SK-N-SH treated with all-trans-retinoic acid at 6 μM for 48 hours (cell line): ENCODE measurements at regions not wholly inside any gene's neighbourhood (a gene's known extent, or its start where the extent isn't known, plus 50 kb on each side); places are given as distances from the start of the nearest gene placed in this dataset.
"Not testable (repeated sequence)": the region's sequence is repeated elsewhere in the genome, so short reads cannot be mapped to it uniquely, and the experiment has no call there.

ENCODE experiments used
- RARB ChIP-seq: fragments of 250-450 bp; sonication (Bioruptor Pico); IDR thresholded peaks from 2 replicates; pipeline ENCODE4 v1.8.0; 2021; ENCODE audit warnings: mild to moderate bottlenecking, moderate library complexity
- TCF4 ChIP-seq: fragments of 250-450 bp; sonication (Bioruptor Pico); IDR thresholded peaks from 2 replicates; pipeline ENCODE4 v1.8.0; 2021; ENCODE audit warnings: mild to moderate bottlenecking, moderate library complexity, borderline replicate concordance
- ZNF8 ChIP-seq: fragments of 450-650 bp; formaldehyde crosslinking; IDR thresholded peaks from 2 replicates; pipeline ENCODE4 v1.5.0; 2020; ENCODE audit warnings: mild to moderate bottlenecking, moderate library complexity

DNA sequence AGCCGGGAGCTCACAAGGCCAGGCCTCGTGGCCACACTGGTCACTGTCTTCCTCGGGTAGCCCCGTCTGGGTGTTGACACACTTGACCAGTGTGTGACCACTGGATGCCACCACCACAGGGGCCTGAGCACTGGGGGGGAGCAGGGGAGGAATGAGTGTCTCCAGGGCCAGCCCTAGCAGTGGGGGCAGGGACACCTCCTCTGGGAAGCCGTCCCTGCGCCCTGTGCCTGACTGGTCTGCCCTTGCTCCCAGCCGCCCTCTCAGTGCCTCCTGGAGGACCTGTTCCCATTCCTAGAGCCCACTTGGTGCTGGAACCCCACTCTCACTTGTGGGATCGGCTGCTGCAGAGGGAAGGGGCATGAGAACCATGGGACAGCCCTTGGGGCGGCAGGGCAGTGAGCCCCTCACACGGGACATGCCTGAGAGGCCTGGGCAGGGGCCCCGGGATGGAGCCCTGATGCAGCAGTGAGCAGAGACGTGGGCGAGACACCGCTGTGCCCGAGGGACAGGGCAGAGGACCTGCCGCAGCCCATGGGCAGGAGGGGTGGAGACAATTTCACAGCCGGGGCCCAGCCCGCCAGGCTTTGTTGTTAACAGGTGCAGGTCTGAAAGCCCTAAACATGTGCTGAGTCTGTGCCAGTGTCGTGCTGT lies 121.7 kb upstream of the AKAP13 start:
- not testable (repeated sequence) for TF ChIP-seq TCF4; ZNF8 (CRISPR knock-in tag); RARB (CRISPR knock-in tag)
